Body of pancreas (tissue), 4 donors: ENCODE measurements at regions not wholly inside any gene's neighbourhood (a gene's known extent, or its start where the extent isn't known, plus 50 kb on each side); places are given as distances from the start of the nearest gene placed in this dataset.

Experiments
- ATAC-seq: fragments of 150-250 bp; one replicate; pipeline ENCODE4 v1.9.1; 2016
- DNase-seq, 4 donors: peaks; one replicate each; pipeline ENCODE4 v3.0.0-alpha.2; 2019
- H3K27ac ChIP-seq, 4 donors: fragments of 200-600 bp; sonication (generic); 1 replicate in 3 of 4; 2 replicates in 1 of 4; pipeline versions ENCODE4 v1.5.1 to v1.6.1; 2016 to 2019; ENCODE audit warnings: mild to moderate bottlenecking in 1 of 4, mixed read lengths in 1 of 4, moderate library complexity in 1 of 4
- H3K27me3 ChIP-seq, 2 donors: fragments of 200-600 bp; sonication (generic); one replicate each; pipeline ENCODE4 v1.6.0; 2016; ENCODE audit warnings: mild to moderate bottlenecking in 1 of 2
- H3K36me3 ChIP-seq, 2 donors: fragments of 200-600 bp; sonication (generic); replicated peaks in 1 of 2; 2 replicates each; pipeline ENCODE4 v1.5.1; 2016; ENCODE audit warnings: low read depth in 2 of 2; ENCODE audit not compliant: insufficient read depth in 1 of 2
- H3K4me1 ChIP-seq: fragments of 200-600 bp; sonication (generic); one replicate; pipeline ENCODE4 v1.6.0; 2016
- H3K4me3 ChIP-seq, 2 donors: fragments of 200-600 bp; sonication (generic); 1 replicate in 1 of 2; 2 replicates in 1 of 2; pipeline ENCODE4 v1.5.1; 2016 to 2019
- H3K9me3 ChIP-seq, 3 donors: fragments of 200-600 bp; sonication (generic); 1 replicate in 2 of 3; 2 replicates in 1 of 3; pipeline ENCODE4 v1.5.1; 2016
- POLR2A ChIP-seq, 3 donors: fragments of 450-650 bp; IDR thresholded peaks; one replicate each; pipeline ENCODE4 v1.6.1; 2016; ENCODE audit warnings: antibody characterized with exemption in 3 of 3, mild to moderate bottlenecking in 2 of 3
- WGBS, 2 donors: methylation state at CpG; one replicate each; pipeline ENCODE4 v1.1.5; 2017; 5-methylcytosine and 5-hydroxymethylcytosine counted together
- intact Hi-C: fragments of 100-400 bp; cut with DNase I; formaldehyde crosslinking; loops from one replicate; pipeline ENCODE4 v1.15.1; 2023
- TF ChIP-seq, protein P1 (sequence below), 7 experiments: fragments of 450-650 bp in 4 of 7; fragments of 200-600 bp in 3 of 7; sonication (generic) in 3 of 7; IDR thresholded peaks; one replicate each; pipeline ENCODE4 v1.5.1; 2016 to 2019; ENCODE audit warnings: antibody characterized with exemption in 7 of 7

GRCh38 chrX:131923614-131924250 lies 99.4 kb upstream of the STK26 start:
- DNase-seq (no peak), ATAC-seq (no peak)
- Histone ChIP-seq H3K36me3 (no peaks in the 10 kb centered on the region), H3K4me3 (no peak overlapping the region), H3K9me3 (no peaks in the 10 kb centered on the region), H3K27me3 (no peaks in the 10 kb centered on the region), H3K4me1 (no peaks in the 10 kb centered on the region), H3K27ac (no peak overlapping the region)
- TF ChIP-seq, protein P1, sequence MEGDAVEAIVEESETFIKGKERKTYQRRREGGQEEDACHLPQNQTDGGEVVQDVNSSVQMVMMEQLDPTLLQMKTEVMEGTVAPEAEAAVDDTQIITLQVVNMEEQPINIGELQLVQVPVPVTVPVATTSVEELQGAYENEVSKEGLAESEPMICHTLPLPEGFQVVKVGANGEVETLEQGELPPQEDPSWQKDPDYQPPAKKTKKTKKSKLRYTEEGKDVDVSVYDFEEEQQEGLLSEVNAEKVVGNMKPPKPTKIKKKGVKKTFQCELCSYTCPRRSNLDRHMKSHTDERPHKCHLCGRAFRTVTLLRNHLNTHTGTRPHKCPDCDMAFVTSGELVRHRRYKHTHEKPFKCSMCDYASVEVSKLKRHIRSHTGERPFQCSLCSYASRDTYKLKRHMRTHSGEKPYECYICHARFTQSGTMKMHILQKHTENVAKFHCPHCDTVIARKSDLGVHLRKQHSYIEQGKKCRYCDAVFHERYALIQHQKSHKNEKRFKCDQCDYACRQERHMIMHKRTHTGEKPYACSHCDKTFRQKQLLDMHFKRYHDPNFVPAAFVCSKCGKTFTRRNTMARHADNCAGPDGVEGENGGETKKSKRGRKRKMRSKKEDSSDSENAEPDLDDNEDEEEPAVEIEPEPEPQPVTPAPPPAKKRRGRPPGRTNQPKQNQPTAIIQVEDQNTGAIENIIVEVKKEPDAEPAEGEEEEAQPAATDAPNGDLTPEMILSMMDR (IDR thresholded peaks at IDR 0.05) = no peak
- TF ChIP-seq POLR2A (IDR thresholded peaks at IDR 0.05) = no peak
- WGBS, 2 donors = 85 to 90% methylated on average over 3 to 5 of the region's 5 CpGs
- intact Hi-C loops = no loop called here

DNA sequence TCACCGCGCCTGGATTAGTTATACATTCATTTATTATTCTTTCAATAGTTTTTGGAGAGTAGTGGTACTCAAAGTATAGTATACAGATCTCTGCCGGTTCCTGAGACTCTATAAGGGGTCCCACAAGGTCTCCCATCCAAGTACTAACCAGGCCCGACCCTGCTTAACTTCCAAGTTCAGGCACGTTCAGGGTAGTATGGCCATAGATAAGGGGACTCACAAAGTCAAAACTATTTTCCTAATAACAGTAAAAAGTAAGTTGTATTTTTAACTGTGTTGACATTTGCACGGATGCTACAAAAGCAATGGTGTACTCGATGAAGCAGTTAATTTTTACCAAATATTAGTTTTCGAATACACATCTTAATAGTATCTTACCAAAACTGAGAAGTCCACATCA lies 84.4 kb upstream of the STK26 start:
- H3K36me3 ChIP-seq = no peaks in the 10 kb centered on the region
- no peak overlapping the region for H3K27ac ChIP-seq
- H3K27me3 ChIP-seq = no peaks in the 10 kb centered on the region
- DNase-seq (no peak), ATAC-seq (no peak)
- H3K4me3 ChIP-seq = no peak overlapping the region
- no peaks in the 10 kb centered on the region for H3K9me3 ChIP-seq
- no peak for TF ChIP-seq POLR2A (IDR thresholded peaks at IDR 0.05)
- TF ChIP-seq, protein P1 (IDR thresholded peaks at IDR 0.05) = no peak
- intact Hi-C loops = no loop called here
- H3K4me1 ChIP-seq = no peaks in the 10 kb centered on the region
- WGBS, 2 donors = 73 to 74% methylated on average over 6 to 8 of the region's 8 CpGs

DNA sequence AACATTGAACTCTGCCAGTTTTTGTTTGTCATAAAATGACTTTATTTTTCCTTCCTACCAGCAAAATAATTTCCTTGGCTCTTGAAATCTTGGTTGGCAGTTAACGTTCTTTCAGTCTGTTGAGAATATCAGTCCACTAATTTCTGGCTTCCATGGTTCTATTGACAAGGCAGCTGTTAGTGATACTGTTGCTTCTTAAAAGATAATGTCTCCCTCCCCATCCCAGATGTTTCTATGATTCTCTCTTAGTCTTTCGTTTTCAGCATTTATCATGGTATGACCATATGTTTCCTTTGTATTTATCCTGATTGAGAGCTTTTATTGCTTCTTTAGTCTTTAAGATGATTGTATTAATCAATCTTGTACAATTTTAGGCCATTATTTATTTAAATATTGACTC lies 81.1 kb upstream of the STK26 start:
- WGBS, 2 donors = 62 to 71% methylated on average over 2 of the region's 2 CpGs
- intact Hi-C loops = no loop called here
- no peak for ATAC-seq

GRCh38 chrX:131944936-131945902 lies 77.9 kb upstream of the STK26 start:
- DNase-seq = no peak
- intact Hi-C loops = no loop called here
- H3K27me3 ChIP-seq = no peaks in the 10 kb centered on the region
- no peaks in the 10 kb centered on the region for H3K9me3 ChIP-seq
- no peaks in the 10 kb centered on the region for H3K36me3 ChIP-seq
- 62 to 63% methylated on average over 7 of the region's 7 CpGs for WGBS, 2 donors
- H3K27ac ChIP-seq = no peak overlapping the region
- no peak for TF ChIP-seq POLR2A (IDR thresholded peaks at IDR 0.05)
- TF ChIP-seq, protein P1 (IDR thresholded peaks at IDR 0.05) = no peak
- ATAC-seq = no peak
- H3K4me3 ChIP-seq = no peak overlapping the region
- H3K4me1 ChIP-seq = no peaks in the 10 kb centered on the region

More for the DNA sequence above, 81.1 kb upstream of the STK26 start:
- Histone ChIP-seq H3K27ac (no peak overlapping the region), H3K27me3 (no peaks in the 10 kb centered on the region), H3K4me1 (no peaks in the 10 kb centered on the region), H3K9me3 (no peaks in the 10 kb centered on the region), H3K36me3 (no peaks in the 10 kb centered on the region), H3K4me3 (no peak overlapping the region)
- no peak for DNase-seq
- TF ChIP-seq, protein P1 (IDR thresholded peaks at IDR 0.05) = no peak
- no peak for TF ChIP-seq POLR2A (IDR thresholded peaks at IDR 0.05)
